IMR-90 (cell line): ENCODE measurements at regions not wholly inside any gene's neighbourhood (a gene's known extent, or its start where the extent isn't known, plus 50 kb on each side); places are given as distances from the start of the nearest gene placed in this dataset.

Experiments used
- ATAC-seq: fragments of 200-7000 bp; cut with Tn5 transposase; 2 replicates; pipeline ENCODE4 v1.9.1; 2020; ENCODE audit warnings: low read depth, mild to moderate bottlenecking, moderate library complexity
- BruUV-seq: library from RNA; stranded (reverse); fragments of 400-500 nt; replicated peaks from 2 replicates; lab custom pipeline; 2021; lab: Mats Ljungman, UMichigan
- CTCF ChIA-PET: fragments of 300-600 bp; formaldehyde crosslinking; extraction: SDS; loops from one replicate; lab custom pipeline; 2021; ENCODE audit warnings: antibody characterized with exemption; lab: Yijun Ruan, JAX
- POLR2A ChIA-PET: fragments of 300-600 bp; sonication (Branson Sonifier 250); formaldehyde crosslinking; loops from one replicate; lab custom pipeline; 2022; ENCODE audit warnings: antibody characterized with exemption; ENCODE audit not compliant: unreplicated experiment; lab: Charles Lee
- DNase-seq: peaks from one replicate; pipeline ENCODE4 v3.0.0; 2013
- H2AFZ ChIP-seq: replicated peaks from 2 replicates; pipeline ENCODE3; 2013; ENCODE audit warnings: low read length, mild to moderate bottlenecking; ENCODE audit not compliant: poor library complexity
- H2AK5ac ChIP-seq: 2 replicates; pipeline ENCODE4 v1.6.1; 2013; ENCODE audit warnings: low read depth, low read length, inconsistent platforms
- H2AK9ac ChIP-seq: replicated peaks from 2 replicates; pipeline ENCODE3; 2013; ENCODE audit warnings: mild to moderate bottlenecking, low read depth, low read length, moderate library complexity; ENCODE audit not compliant: poor library complexity
- H2BK120ac ChIP-seq: 2 replicates; pipeline ENCODE4 v1.6.1; 2013; ENCODE audit warnings: low read depth, low read length, inconsistent platforms
- H2BK15ac ChIP-seq: 3 replicates; pipeline ENCODE4 v1.6.1; 2013; ENCODE audit warnings: low read depth, low read length, inconsistent platforms
- H2BK20ac ChIP-seq: 2 replicates; pipeline ENCODE4 v1.6.1; 2013; ENCODE audit warnings: low read depth, mild to moderate bottlenecking, inconsistent platforms, low read length, moderate library complexity
- H2BK5ac ChIP-seq: 2 replicates; pipeline ENCODE4 v1.6.1; 2013; ENCODE audit warnings: mild to moderate bottlenecking, low read depth, low read length, inconsistent platforms; ENCODE audit not compliant: poor library complexity, severe bottlenecking
- H3K14ac ChIP-seq: replicated peaks from 2 replicates; pipeline ENCODE4 v1.6.1; 2013; ENCODE audit warnings: low read depth, low read length, inconsistent platforms
- H3K18ac ChIP-seq: 2 replicates; pipeline ENCODE4 v1.6.1; 2013; ENCODE audit warnings: low read depth, low read length, control low read depth
- H3K23ac ChIP-seq: 2 replicates; pipeline ENCODE4 v1.6.1; 2013; ENCODE audit warnings: low read depth, low read length, inconsistent platforms
- H3K27ac ChIP-seq: 2 replicates; pipeline ENCODE4 v1.5.1; 2013; ENCODE audit warnings: mild to moderate bottlenecking, control low read depth, low read length; ENCODE audit not compliant: insufficient read depth
- H3K27me3 ChIP-seq: 2 replicates; pipeline ENCODE4 v1.6.1; 2013; ENCODE audit warnings: low read length; ENCODE audit not compliant: control insufficient read depth, insufficient read depth
- H3K36me3 ChIP-seq: 2 replicates; pipeline ENCODE4 v1.6.1; 2013; ENCODE audit warnings: low read length, mixed read lengths; ENCODE audit not compliant: control insufficient read depth, insufficient read depth
- H3K4ac ChIP-seq: 2 replicates; pipeline ENCODE4 v1.6.1; 2013; ENCODE audit warnings: low read depth, low read length, inconsistent platforms
- H3K4me1 ChIP-seq: 2 replicates; pipeline ENCODE4 v1.6.1; 2013; ENCODE audit warnings: low read length, mixed read lengths; ENCODE audit not compliant: control insufficient read depth, insufficient read depth
- H3K4me2 ChIP-seq: 2 replicates; pipeline ENCODE4 v1.6.1; 2013; ENCODE audit warnings: low read depth, mild to moderate bottlenecking, control low read depth, low read length, moderate library complexity
- H3K4me3 ChIP-seq: 2 replicates; pipeline ENCODE4 v1.5.1; 2013; ENCODE audit warnings: low read depth, mild to moderate bottlenecking, control low read depth, low read length, moderate library complexity; ENCODE audit not compliant: insufficient read depth
- H3K56ac ChIP-seq: 2 replicates; pipeline ENCODE4 v1.6.1; 2013; ENCODE audit warnings: low read length, inconsistent platforms; ENCODE audit not compliant: insufficient read depth; ENCODE audit errors: extremely low read depth
- H3K79me1 ChIP-seq, 2 experiments: 2 replicates each; pipeline ENCODE4 v1.6.1; 2013; ENCODE audit warnings: low read length in 2 of 2, inconsistent platforms in 1 of 2, low read depth in 1 of 2
- H3K9ac ChIP-seq: 2 replicates; pipeline ENCODE4 v1.6.1; 2013; ENCODE audit warnings: low read depth, low read length, control low read depth
- H3K9me1 ChIP-seq: 2 replicates; pipeline ENCODE4 v1.6.1; 2013; ENCODE audit warnings: low read length, inconsistent platforms; ENCODE audit not compliant: insufficient read depth
- H3K9me3 ChIP-seq: 2 replicates; pipeline ENCODE4 v1.6.1; 2013; ENCODE audit warnings: low read length; ENCODE audit not compliant: control insufficient read depth, insufficient read depth
- H4K20me1 ChIP-seq: 2 replicates; pipeline ENCODE4 v1.6.1; 2013; ENCODE audit warnings: low read length, inconsistent platforms; ENCODE audit not compliant: insufficient read depth
- H4K5ac ChIP-seq: 2 replicates; pipeline ENCODE4 v1.6.1; 2013; ENCODE audit warnings: mild to moderate bottlenecking, low read depth, low read length, control low read depth
- H4K8ac ChIP-seq, 2 experiments: 2 replicates each; pipeline ENCODE4 v1.6.1; 2013; ENCODE audit warnings: low read depth in 2 of 2, low read length in 2 of 2, control low read depth in 1 of 2, inconsistent platforms in 1 of 2
- H4K91ac ChIP-seq: 2 replicates; pipeline ENCODE4 v1.6.1; 2013; ENCODE audit warnings: low read depth, low read length, inconsistent platforms; ENCODE audit not compliant: insufficient read depth
- BHLHE40 ChIP-seq: fragments of 150-350 bp; IDR thresholded peaks from 2 replicates; pipeline ENCODE4 v1.6.1; 2016; ENCODE audit warnings: mild to moderate bottlenecking, low read depth, low read length
- CEBPB ChIP-seq: IDR thresholded peaks from 2 replicates; pipeline ENCODE4 v1.6.1; 2012; ENCODE audit warnings: low read depth, low read length, improper control_type of control experiment
- CHD1 ChIP-seq: IDR thresholded peaks from 2 replicates; pipeline ENCODE4 v1.6.1; 2012; ENCODE audit warnings: low read depth, low read length, improper control_type of control experiment
- MAZ ChIP-seq: IDR thresholded peaks from 2 replicates; pipeline ENCODE4 v1.6.1; 2012; ENCODE audit warnings: low read depth, mild to moderate bottlenecking, low read length, improper control_type of control experiment, moderate library complexity, borderline replicate concordance
- MXI1 ChIP-seq: IDR thresholded peaks from 2 replicates; pipeline ENCODE4 v1.6.1; 2012; ENCODE audit warnings: low read depth, mild to moderate bottlenecking, low read length, moderate library complexity, borderline replicate concordance
- POLR2A ChIP-seq: IDR thresholded peaks from 2 replicates; pipeline ENCODE4 v1.6.1; 2012; ENCODE audit warnings: mild to moderate bottlenecking, low read depth, low read length
- RAD21 ChIP-seq: IDR thresholded peaks from 2 replicates; pipeline ENCODE4 v1.6.1; 2012; ENCODE audit warnings: low read length, improper control_type of control experiment
- RCOR1 ChIP-seq: IDR thresholded peaks from 2 replicates; pipeline ENCODE4 v1.6.1; 2012; ENCODE audit warnings: mild to moderate bottlenecking, low read length, improper control_type of control experiment; ENCODE audit not compliant: insufficient replicate concordance
- RFX5 ChIP-seq: IDR thresholded peaks from 2 replicates; pipeline ENCODE4 v1.8.0; 2012; ENCODE audit warnings: low read depth, mild to moderate bottlenecking, low read length, moderate library complexity
- WGBS, 2 experiments: methylation state at CpG; one replicate each; pipeline versions ENCODE4 v1.1.5 to v1.1.7; 2013; ENCODE audit warnings: missing lambda C conversion rate in 2 of 2; ENCODE audit not compliant: insufficient read length in 1 of 2; ENCODE audit errors: extremely low coverage in 2 of 2; 5-methylcytosine and 5-hydroxymethylcytosine counted together
- dilution Hi-C: fragments of 300-500 bp; cut with HindIII; formaldehyde crosslinking; loops from one replicate; pipeline ENCODE4 v1.14.3; 2018; ENCODE audit warnings: low sequenced_read_pairs; ENCODE audit not compliant: unreplicated experiment
- in situ Hi-C: fragments of 300-500 bp; cut with MboI; formaldehyde crosslinking; loops from 3 replicates; pipeline ENCODE4 v1.14.3; 2019; ENCODE audit warnings: low sequenced_read_pairs, inconsistent platforms, mixed read lengths
- intact Hi-C: fragments of 100-400 bp; cut with micrococcal nuclease; formaldehyde crosslinking; loops from 2 replicates; pipeline ENCODE4 v1.10.0; 2022
- TF ChIP-seq, protein P1 (sequence below): conservative IDR thresholded peaks from 2 replicates; pipeline ENCODE4 v1.5.1; 2012; ENCODE audit warnings: mild to moderate bottlenecking, low read depth, low read length, improper control_type of control experiment

DNA sequence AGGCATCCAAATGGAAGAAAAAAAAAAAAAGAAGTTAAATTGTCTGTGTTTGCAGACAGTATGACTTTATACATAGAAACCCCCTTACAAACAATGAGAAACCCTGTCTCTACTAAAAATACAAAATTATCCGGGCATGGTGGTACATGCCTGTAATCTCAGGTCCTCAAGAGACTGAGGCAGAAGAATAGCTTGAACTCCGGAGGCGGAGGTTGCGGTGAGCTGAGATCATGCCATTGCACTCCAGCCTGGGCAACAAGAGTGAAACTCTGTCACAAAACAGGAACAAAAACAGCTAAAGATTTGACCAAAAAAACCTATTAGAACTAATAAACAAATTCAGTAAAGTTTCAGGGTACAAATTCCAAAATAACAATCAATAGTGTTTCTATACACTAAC, 385.8 kb upstream of the GRM3 start:
- Histone ChIP-seq H3K36me3 (no peaks in the 10 kb centered on the region), H2BK5ac (no peak overlapping the region), H3K9ac (no peak overlapping the region), H3K4ac (no peak overlapping the region), H3K23ac (no peak overlapping the region), H2AFZ (no peak overlapping the region), H3K4me1 (no peaks in the 10 kb centered on the region), H2AK5ac (no peak overlapping the region), H4K20me1 (no peaks in the 10 kb centered on the region), H2AK9ac (no peak overlapping the region), H3K27ac (no peak overlapping the region), H3K14ac (no peak overlapping the region), H2BK120ac (no peak overlapping the region), H3K9me3 (peaks cover 3% of the 10 kb centered on the region), H4K8ac (no peak overlapping the region), H3K27me3 (no peaks in the 10 kb centered on the region), H3K4me3 (no peak overlapping the region), H4K5ac (no peak overlapping the region), H3K79me1 (no peaks in the 10 kb centered on the region), H4K91ac (no peak overlapping the region), H3K56ac (no peak overlapping the region), H3K18ac (no peak overlapping the region), H2BK20ac (no peak overlapping the region), H3K4me2 (no peak overlapping the region), H3K9me1 (no peaks in the 10 kb centered on the region), H2BK15ac (no peak overlapping the region)
- POLR2A ChIA-PET = no interaction called here
- DNase-seq (no peak), ATAC-seq (no peak)
- dilution Hi-C loops (no loop called here), intact Hi-C loops (no loop called here), in situ Hi-C loops (no loop called here)
- TF ChIP-seq CEBPB (no peak), RAD21 (no peak), RCOR1 (no peak), BHLHE40 (no peak), MXI1 (no peak), RFX5 (no peak), POLR2A (no peak), MAZ (no peak), CHD1 (no peak)
- TF ChIP-seq, protein P1, sequence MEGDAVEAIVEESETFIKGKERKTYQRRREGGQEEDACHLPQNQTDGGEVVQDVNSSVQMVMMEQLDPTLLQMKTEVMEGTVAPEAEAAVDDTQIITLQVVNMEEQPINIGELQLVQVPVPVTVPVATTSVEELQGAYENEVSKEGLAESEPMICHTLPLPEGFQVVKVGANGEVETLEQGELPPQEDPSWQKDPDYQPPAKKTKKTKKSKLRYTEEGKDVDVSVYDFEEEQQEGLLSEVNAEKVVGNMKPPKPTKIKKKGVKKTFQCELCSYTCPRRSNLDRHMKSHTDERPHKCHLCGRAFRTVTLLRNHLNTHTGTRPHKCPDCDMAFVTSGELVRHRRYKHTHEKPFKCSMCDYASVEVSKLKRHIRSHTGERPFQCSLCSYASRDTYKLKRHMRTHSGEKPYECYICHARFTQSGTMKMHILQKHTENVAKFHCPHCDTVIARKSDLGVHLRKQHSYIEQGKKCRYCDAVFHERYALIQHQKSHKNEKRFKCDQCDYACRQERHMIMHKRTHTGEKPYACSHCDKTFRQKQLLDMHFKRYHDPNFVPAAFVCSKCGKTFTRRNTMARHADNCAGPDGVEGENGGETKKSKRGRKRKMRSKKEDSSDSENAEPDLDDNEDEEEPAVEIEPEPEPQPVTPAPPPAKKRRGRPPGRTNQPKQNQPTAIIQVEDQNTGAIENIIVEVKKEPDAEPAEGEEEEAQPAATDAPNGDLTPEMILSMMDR = no peak
- BruUV-seq = no TSS peak
- CTCF ChIA-PET = interaction anchor here (0.6 to 0.7 kb wide), 2 partner anchors 157 to 801 kb away, joined by 3 to 8 read pairs; no protein-coding TSS in a partner anchor
- 80% methylated on average over 1 of the region's 4 CpGs; no CpG with 5 or more reads in 1 of the 2 experiments for WGBS, 2 experiments
